ENCODE measurements at regions not wholly inside any gene's neighbourhood (a gene's known extent, or its start where the extent isn't known, plus 50 kb on each side); places are given as distances from the start of the nearest gene placed in this dataset.

GRCh38 chr9:21670374-21670773 lies 132.1 kb upstream of the MTAP start:
- no peak overlapping the region for H3K4me3 ChIP-seq
- no peaks in the 10 kb centered on the region for H3K9me3 ChIP-seq
- WGBS, 2 donors (ENCODE audit: low coverage in 1 of 2): 61 to 95% methylated on average over 2 of the region's 2 CpGs
- ATAC-seq: no peak
- H3K27ac ChIP-seq: no peak overlapping the region
- H3K36me3 ChIP-seq: no peaks in the 10 kb centered on the region
- no peaks in the 10 kb centered on the region for H3K4me1 ChIP-seq
- no peaks in the 10 kb centered on the region for H3K27me3 ChIP-seq
- no peak for TF ChIP-seq POLR2A (IDR thresholded peaks at IDR 0.05)
- no peak for TF ChIP-seq CTCF (IDR thresholded peaks at IDR 0.05)
- TF ChIP-seq EP300 (IDR thresholded peaks at IDR 0.05): no peak
- no peak for TF ChIP-seq POLR2AphosphoS5 (IDR thresholded peaks at IDR 0.05)

- no peak overlapping the region for H3K4me3 ChIP-seq
- no peaks in the 10 kb centered on the region for H3K36me3 ChIP-seq
- no peak overlapping the region for H3K27ac ChIP-seq
- H3K27me3 ChIP-seq: no peaks in the 10 kb centered on the region
- no peaks in the 10 kb centered on the region for H3K9me3 ChIP-seq
- WGBS, 2 donors (ENCODE audit: low coverage in 1 of 2): 60 to 71% methylated on average over 1 to 4 of the region's 4 CpGs
- TF ChIP-seq POLR2A (IDR thresholded peaks at IDR 0.05): no peak
- no peak for TF ChIP-seq POLR2AphosphoS5 (IDR thresholded peaks at IDR 0.05)
- no peak for TF ChIP-seq EP300 (IDR thresholded peaks at IDR 0.05)
- no peak for TF ChIP-seq CTCF (IDR thresholded peaks at IDR 0.05)
- no peak for ATAC-seq
- H3K4me1 ChIP-seq: no peaks in the 10 kb centered on the region
Observed at GRCh38 chr9:21672140-21672539, 130.3 kb upstream of the MTAP start.

- no peak overlapping the region for H3K27ac ChIP-seq
- H3K9me3 ChIP-seq: no peaks in the 10 kb centered on the region
- no peaks in the 10 kb centered on the region for H3K36me3 ChIP-seq
- no peak for ATAC-seq
- H3K4me3 ChIP-seq: no peak overlapping the region
- no peak for TF ChIP-seq EP300 (IDR thresholded peaks at IDR 0.05)
- no peak for TF ChIP-seq POLR2A (IDR thresholded peaks at IDR 0.05)
- TF ChIP-seq CTCF (IDR thresholded peaks at IDR 0.05): no peak
- no peak for TF ChIP-seq POLR2AphosphoS5 (IDR thresholded peaks at IDR 0.05)
- WGBS, 2 donors (ENCODE audit: low coverage in 1 of 2): 92% methylated on average over 1 of the region's 1 CpG; no CpG with 5 or more reads in 1 of the 2 donors
- H3K4me1 ChIP-seq: no peaks in the 10 kb centered on the region
- H3K27me3 ChIP-seq: no peaks in the 10 kb centered on the region
Observed at GRCh38 chr9:21672761-21673160, 129.7 kb upstream of the MTAP start.

GRCh38 chr9:21674894-21675293 lies 127.5 kb upstream of the MTAP start:
- no peaks in the 10 kb centered on the region for H3K27me3 ChIP-seq
- TF ChIP-seq CTCF (IDR thresholded peaks at IDR 0.05): no peak
- TF ChIP-seq POLR2A (IDR thresholded peaks at IDR 0.05): no peak
- TF ChIP-seq EP300 (IDR thresholded peaks at IDR 0.05): no peak
- H3K4me1 ChIP-seq: no peaks in the 10 kb centered on the region
- H3K36me3 ChIP-seq: no peaks in the 10 kb centered on the region
- 55 to 78% methylated on average over 1 of the region's 1 CpG for WGBS, 2 donors (ENCODE audit: low coverage in 1 of 2)
- no peak overlapping the region for H3K27ac ChIP-seq
- ATAC-seq: no peak
- H3K9me3 ChIP-seq: no peaks in the 10 kb centered on the region
- no peak overlapping the region for H3K4me3 ChIP-seq

- TF ChIP-seq EP300 (IDR thresholded peaks at IDR 0.05) (no peak), POLR2A (IDR thresholded peaks at IDR 0.05) (no peak), POLR2AphosphoS5 (IDR thresholded peaks at IDR 0.05) (no peak), CTCF (IDR thresholded peaks at IDR 0.05) (no peak)
- WGBS, 2 donors (ENCODE audit: low coverage in 1 of 2): 67 to 89% methylated on average over 1 of the region's 1 CpG
- H3K27me3 ChIP-seq: no peaks in the 10 kb centered on the region
- no peak overlapping the region for H3K4me3 ChIP-seq
- H3K4me1 ChIP-seq: no peaks in the 10 kb centered on the region
- no peak overlapping the region for H3K27ac ChIP-seq
- ATAC-seq: no peak
- H3K36me3 ChIP-seq: no peaks in the 10 kb centered on the region
- H3K9me3 ChIP-seq: no peaks in the 10 kb centered on the region
Observed at GRCh38 chr9:21677387-21677786, 125.0 kb upstream of the MTAP start.

All from gastroesophageal sphincter (tissue), 4 donors.